SK-N-SH (cell line): ENCODE measurements at regions not wholly inside any gene's neighbourhood (a gene's known extent, or its start where the extent isn't known, plus 50 kb on each side); places are given as distances from the start of the nearest gene placed in this dataset.

Experiments used
- CTCF ChIA-PET: fragments of 300-600, 350-600 bp; formaldehyde crosslinking; extraction: SDS; loops from one replicate; lab custom pipeline; 2021; lab: Yijun Ruan, JAX
- POLR2A ChIA-PET: fragments of 350-600 bp; sonication (Branson Sonifier 250); formaldehyde crosslinking; extraction: SDS; loops from one replicate; lab custom pipeline; 2020; ENCODE audit warnings: antibody characterized with exemption, inconsistent platforms; lab: Yijun Ruan, JAX
- DNase-seq: peaks from one replicate; pipeline ENCODE4 v3.0.0; 2012
- H2AFZ ChIP-seq: fragments of 200-600 bp; sonication (generic); 2 replicates; pipeline ENCODE4 v1.8.1; 2016; ENCODE audit warnings: antibody characterized with exemption, mild to moderate bottlenecking, low read depth
- H3F3A ChIP-seq: fragments of 200-600 bp; sonication (generic); replicated peaks from 2 replicates; pipeline ENCODE3; 2016; ENCODE audit warnings: antibody characterized with exemption, mild to moderate bottlenecking; ENCODE audit not compliant: insufficient read depth
- H3K27ac ChIP-seq, 2 experiments: fragments of 200-500 bp in 1 of 2; fragments of 200-600 bp in 1 of 2; sonication (Bioruptor generic) in 1 of 2; sonication (generic), shearing (Covaris generic) in 1 of 2; 2 replicates each; pipeline versions ENCODE4 v1.5.1 to v1.6.1; 2014 to 2016; ENCODE audit warnings: low read depth in 2 of 2, inconsistent platforms in 1 of 2, low read length in 1 of 2, mild to moderate bottlenecking in 1 of 2, mixed read lengths in 1 of 2
- H3K27me3 ChIP-seq: fragments of 200-600 bp; sonication (generic), shearing (Covaris generic); 2 replicates; pipeline ENCODE4 v1.6.1; 2016; ENCODE audit warnings: mixed run types; ENCODE audit not compliant: insufficient read depth
- H3K36me3 ChIP-seq, 2 experiments: fragments of 200-500 bp in 1 of 2; fragments of 200-600 bp in 1 of 2; sonication (Bioruptor generic) in 1 of 2; sonication (generic) in 1 of 2; replicated peaks in 1 of 2; 2 replicates each; pipeline versions ENCODE3 to v1.5.1; 2014 to 2016; ENCODE audit warnings: low read length in 1 of 2, mild to moderate bottlenecking in 1 of 2; ENCODE audit not compliant: insufficient read depth in 2 of 2, control insufficient read depth in 1 of 2
- H3K4me1 ChIP-seq, 2 experiments: fragments of 200-500 bp in 1 of 2; fragments of 200-600 bp in 1 of 2; sonication (Bioruptor generic) in 1 of 2; sonication (generic), shearing (Covaris generic) in 1 of 2; 2 replicates each; pipeline versions ENCODE4 v1.5.1 to v1.6.1; 2014 to 2016; ENCODE audit warnings: low read depth in 1 of 2, low read length in 1 of 2, mixed run types in 1 of 2; ENCODE audit not compliant: insufficient read depth in 2 of 2, control insufficient read depth in 1 of 2
- H3K4me2 ChIP-seq: fragments of 200-600 bp; sonication (generic), shearing (Covaris generic); 2 replicates; pipeline ENCODE4 v1.6.1; 2017; ENCODE audit warnings: mixed run types
- H3K4me3 ChIP-seq, 2 experiments: fragments of 200-500 bp in 1 of 2; fragments of 200-600 bp in 1 of 2; sonication (Bioruptor generic) in 1 of 2; sonication (generic), shearing (Covaris generic) in 1 of 2; 2 replicates each; pipeline versions ENCODE4 v1.5.1 to v1.8.1; 2014 to 2016; ENCODE audit warnings: low read depth in 2 of 2, inconsistent platforms in 1 of 2, low read length in 1 of 2, mild to moderate bottlenecking in 1 of 2, mixed read lengths in 1 of 2, moderate library complexity in 1 of 2
- H3K79me2 ChIP-seq: fragments of 200-600 bp; sonication (generic); 2 replicates; pipeline ENCODE4 v1.8.1; 2017; ENCODE audit warnings: mild to moderate bottlenecking; ENCODE audit not compliant: insufficient read depth
- H3K9ac ChIP-seq: fragments of 200-600 bp; sonication (generic); 2 replicates; pipeline ENCODE4 v1.6.1; 2017; ENCODE audit warnings: mixed run types
- H3K9me2 ChIP-seq: fragments of 200-600 bp; sonication (generic); 2 replicates; pipeline ENCODE4 v1.6.1; 2017; ENCODE audit warnings: mixed run types
- H3K9me3 ChIP-seq: fragments of 200-600 bp; sonication (generic); 2 replicates; pipeline ENCODE4 v1.6.1; 2017; ENCODE audit warnings: mixed run types, mild to moderate bottlenecking, moderate library complexity
- H4K20me1 ChIP-seq: fragments of 200-600 bp; sonication (generic); 2 replicates; pipeline ENCODE4 v1.6.1; 2017; ENCODE audit warnings: mild to moderate bottlenecking, mixed run types; ENCODE audit not compliant: insufficient read depth
- CHD2 ChIP-seq: fragments of 150-350 bp; IDR thresholded peaks from 2 replicates; pipeline ENCODE4 v1.6.1; 2018; ENCODE audit warnings: low read length; ENCODE audit not compliant: partially characterized antibody
- ELF1 ChIP-seq: IDR thresholded peaks from 2 replicates; pipeline ENCODE4 v1.4.0; 2012
- EP300 ChIP-seq, 2 experiments: IDR thresholded peaks; 2 replicates each; pipeline versions ENCODE4 v1.4.0 to v1.6.1; 2012; ENCODE audit warnings: borderline replicate concordance in 1 of 2, low read depth in 1 of 2, low read length in 1 of 2
- FOXJ3 ChIP-seq: sonication (generic); formaldehyde crosslinking; IDR thresholded peaks from 2 replicates; pipeline ENCODE4 v1.5.1; 2020; ENCODE audit warnings: mild to moderate bottlenecking, missing genetic modification reagents
- GABPA ChIP-seq: IDR thresholded peaks from 2 replicates; pipeline ENCODE4 v1.4.0; 2012; ENCODE audit warnings: low read depth, mild to moderate bottlenecking
- GATA2 ChIP-seq: sonication (generic); formaldehyde crosslinking; IDR thresholded peaks from 2 replicates; pipeline ENCODE4 v1.5.0; 2020; ENCODE audit warnings: mild to moderate bottlenecking, missing genetic modification reagents
- MEF2A ChIP-seq: IDR thresholded peaks from 2 replicates; pipeline ENCODE4 v1.4.0; 2012; ENCODE audit warnings: low read depth, borderline replicate concordance
- NFIC ChIP-seq: IDR thresholded peaks from 2 replicates; pipeline ENCODE4 v1.4.0; 2012; ENCODE audit warnings: borderline replicate concordance
- POLR2AphosphoS5 ChIP-seq: IDR thresholded peaks from 2 replicates; pipeline ENCODE4 v1.6.1; 2012; ENCODE audit warnings: low read depth, low read length
- RAD21 ChIP-seq: IDR thresholded peaks from 2 replicates; pipeline ENCODE4 v1.6.1; 2012; ENCODE audit warnings: mild to moderate bottlenecking, low read length
- RFX5 ChIP-seq: IDR thresholded peaks from 2 replicates; pipeline ENCODE4 v1.6.1; 2012; ENCODE audit warnings: mild to moderate bottlenecking, improper control_type of control experiment, low read length
- SIN3A ChIP-seq: IDR thresholded peaks from 2 replicates; pipeline ENCODE4 v1.6.1; 2012; ENCODE audit warnings: low read depth, mild to moderate bottlenecking, low read length, moderate library complexity, borderline replicate concordance
- TAF1 ChIP-seq: IDR thresholded peaks from 2 replicates; pipeline ENCODE4 v1.6.1; 2012; ENCODE audit warnings: low read depth, mild to moderate bottlenecking, low read length, moderate library complexity, borderline replicate concordance
- TEAD4 ChIP-seq: IDR thresholded peaks from 2 replicates; pipeline ENCODE4 v1.4.0; 2012; ENCODE audit warnings: mild to moderate bottlenecking, borderline replicate concordance; ENCODE audit not compliant: insufficient read depth
- YY1 ChIP-seq: IDR thresholded peaks from 2 replicates; pipeline ENCODE4 v1.4.0; 2012; ENCODE audit warnings: low read depth, mild to moderate bottlenecking
- WGBS: methylation state at CpG from one replicate; pipeline ENCODE4 v1.1.6; 2017; ENCODE audit warnings: low lambda C conversion rate; 5-methylcytosine and 5-hydroxymethylcytosine counted together

GRCh38 chr19:30879225-30879624, 470.0 kb downstream of the TSHZ3 start:
- Histone ChIP-seq H3K27me3 (no peaks in the 10 kb centered on the region), H2AFZ (no peak overlapping the region), H3K36me3 (no peaks in the 10 kb centered on the region), H3K4me1 (peaks cover 0 to 18% of the 10 kb centered on the region in 2 experiments; a peak in 1 of 4 replicates), H3K27ac (peak overlapping the region in 1 of 2 experiments; percentile 64; a peak in 2 of 4 replicates), H4K20me1 (no peaks in the 10 kb centered on the region), H3K79me2 (no peaks in the 10 kb centered on the region), H3K9ac (no peak overlapping the region), H3F3A (no peaks in the 10 kb centered on the region), H3K4me2 (no peak overlapping the region), H3K9me2 (no peaks in the 10 kb centered on the region), H3K4me3 (no peak overlapping the region), H3K9me3 (no peaks in the 10 kb centered on the region)
- CTCF ChIA-PET, result no interaction called here
- peak; percentile 70 for TF ChIP-seq GATA2
- 0 out of 2 replicates have a peak, but pooled peaks have one; percentile 29 for TF ChIP-seq FOXJ3 (CRISPR knock-in tag)
- TF ChIP-seq EP300 (IDR thresholded peaks at IDR 0.05; ENCODE audit: borderline replicate concordance in 1 of 2, low read depth in 1 of 2, low read length in 1 of 2), result peak in 1 of 2 experiments; percentile 64; a peak in 2 of 4 replicates
- peak; percentile 26 for TF ChIP-seq CHD2
- TF ChIP-seq RFX5, result no peak
- TF ChIP-seq NFIC, result no peak
- 0 out of 2 replicates have a peak, but pooled peaks have one; percentile 17 for TF ChIP-seq RAD21
- no peak for TF ChIP-seq GABPA
- TF ChIP-seq MEF2A, result no peak
- DNase-seq, result peak; percentile 56
- POLR2A ChIA-PET, result interaction anchor here (0.6 kb wide), 1 partner anchor 140 kb away, joined by 3 read pairs; no protein-coding TSS in a partner anchor
- WGBS, result 65% methylated on average over 3 of the region's 3 CpGs

DNA sequence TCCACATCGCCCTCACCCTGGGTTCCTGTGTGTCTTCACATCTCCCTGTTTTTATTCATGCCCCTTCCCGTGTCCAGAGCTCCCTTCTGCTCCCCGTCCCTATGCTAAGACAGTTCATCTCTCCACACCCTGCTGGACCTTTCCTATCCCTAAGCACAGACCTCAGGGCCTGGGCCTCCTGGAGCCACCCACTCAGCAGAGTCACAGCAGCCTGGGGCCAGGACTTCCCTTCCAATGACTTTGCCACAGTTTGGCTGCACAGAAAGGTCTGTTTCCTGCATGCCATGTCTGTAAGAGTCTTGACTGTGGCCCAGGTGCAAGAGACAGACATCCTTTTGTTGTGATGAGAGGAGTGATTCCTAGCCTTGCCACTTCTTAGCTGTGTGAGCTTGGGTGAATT, 470.7 kb downstream of the TSHZ3 start:
- no peak for DNase-seq
- Histone ChIP-seq H3K27ac (no peak overlapping the region; a peak in 1 of 4 replicates), H3K9ac (no peak overlapping the region), H3K27me3 (no peaks in the 10 kb centered on the region), H4K20me1 (no peaks in the 10 kb centered on the region), H3K9me3 (no peaks in the 10 kb centered on the region), H3K36me3 (no peaks in the 10 kb centered on the region), H3F3A (no peaks in the 10 kb centered on the region), H3K9me2 (no peaks in the 10 kb centered on the region), H3K4me2 (no peak overlapping the region), H2AFZ (no peak overlapping the region), H3K4me1 (peaks cover 0 to 20% of the 10 kb centered on the region in 2 experiments; a peak in 1 of 4 replicates), H3K79me2 (no peaks in the 10 kb centered on the region), H3K4me3 (no peak overlapping the region)
- TF ChIP-seq TAF1 (no peak), ELF1 (no peak), YY1 (no peak), TEAD4 (no peak), GATA2 (no peak), POLR2AphosphoS5 (no peak), MEF2A (no peak), SIN3A (no peak), GABPA (no peak)
- CTCF ChIA-PET, result no interaction called here
- POLR2A ChIA-PET, result no interaction called here
- WGBS, result 21% methylated on average over 3 of the region's 3 CpGs
